NOMO-1 treated with dmso at 0.1 percent for 144 hours (cell line): ENCODE measurements at regions not wholly inside any gene's neighbourhood (a gene's known extent, or its start where the extent isn't known, plus 50 kb on each side); places are given as distances from the start of the nearest gene placed in this dataset.

Experiments used
- DNase-seq: peaks from one replicate; lab custom pipeline; 2025; ENCODE audit not compliant: unreplicated experiment; lab: John Stamatoyannopoulos, UW

- DNase-seq = no peak
These were observed 111.8 kb upstream of the ACTBL2 start for GRCh38 chr5:57594436-57594835.

GRCh38 chr5:57592236-57592635, 109.6 kb upstream of the ACTBL2 start:
- DNase-seq = no peak

GRCh38 chr5:57586649-57587048, 104.0 kb upstream of the ACTBL2 start:
- no peak for DNase-seq

GRCh38 chr5:57582578-57583070, 100.0 kb upstream of the ACTBL2 start:
- no peak for DNase-seq

GRCh38 chr5:57581772-57582171, 99.2 kb upstream of the ACTBL2 start:
- DNase-seq = no peak

- DNase-seq = no peak
These were observed 98.6 kb upstream of the ACTBL2 start for GRCh38 chr5:57581222-57581621.

- DNase-seq = no peak
These were observed 95.0 kb upstream of the ACTBL2 start for GRCh38 chr5:57577432-57578175.

GRCh38 chr5:57576317-57576716, 93.7 kb upstream of the ACTBL2 start:
- no peak for DNase-seq

GRCh38 chr5:57575839-57576238, 93.2 kb upstream of the ACTBL2 start:
- DNase-seq = no peak

GRCh38 chr5:57572461-57572860, 89.8 kb upstream of the ACTBL2 start:
- DNase-seq = no peak

- DNase-seq = no peak
These were observed 87.0 kb upstream of the ACTBL2 start for GRCh38 chr5:57569601-57570000.

GRCh38 chr5:57568136-57568535, 85.5 kb upstream of the ACTBL2 start:
- no peak for DNase-seq

GRCh38 chr5:57566914-57567313, 84.3 kb upstream of the ACTBL2 start:
- no peak for DNase-seq

GRCh38 chr5:57561231-57561842, 78.7 kb upstream of the ACTBL2 start:
- DNase-seq = no peak

- DNase-seq = no peak
These were observed 76.6 kb upstream of the ACTBL2 start for GRCh38 chr5:57559110-57559635.

GRCh38 chr5:57552033-57552432, 69.4 kb upstream of the ACTBL2 start:
- no peak for DNase-seq

GRCh38 chr5:57551251-57551650, 68.6 kb upstream of the ACTBL2 start:
- DNase-seq = no peak

GRCh38 chr5:57550132-57550531, 67.5 kb upstream of the ACTBL2 start:
- DNase-seq = no peak

GRCh38 chr5:57549566-57549965, 67.0 kb upstream of the ACTBL2 start:
- DNase-seq = no peak

- DNase-seq = no peak
These were observed 58.2 kb upstream of the ACTBL2 start for GRCh38 chr5:57540823-57541222.

GRCh38 chr5:57539281-57539701, 56.7 kb upstream of the ACTBL2 start:
- DNase-seq = no peak

- no peak for DNase-seq
These were observed 55.8 kb upstream of the ACTBL2 start for GRCh38 chr5:57538341-57538955.
